HEK293 (cell line): ENCODE measurements at regions not wholly inside any gene's neighbourhood (a gene's known extent, or its start where the extent isn't known, plus 50 kb on each side); places are given as distances from the start of the nearest gene placed in this dataset.
"Not testable (repeated sequence)": the region's sequence is repeated elsewhere in the genome, so short reads cannot be mapped to it uniquely, and the experiment has no call there.

Source experiments
- CTCF ChIA-PET: fragments of 350-600 bp; formaldehyde crosslinking; extraction: SDS; loops from one replicate; lab custom pipeline; 2021; ENCODE audit warnings: antibody characterized with exemption; lab: Yijun Ruan, JAX
- POLR2A ChIA-PET: fragments of 300-600 bp; formaldehyde crosslinking; extraction: SDS; loops from one replicate; lab custom pipeline; 2020; ENCODE audit warnings: antibody characterized with exemption, inconsistent platforms; lab: Yijun Ruan, JAX
- H3K27ac ChIP-seq: fragments of 200-500 bp; sonication (Bioruptor generic); 2 replicates; pipeline ENCODE4 v1.5.1; 2014; ENCODE audit warnings: low read depth, low read length, control low read depth, inconsistent platforms; ENCODE audit errors: extremely low read depth
- H3K36me3 ChIP-seq, 2 experiments: fragments of 200-500 bp in 1 of 2; sonication (Bioruptor generic) in 1 of 2; 1 replicate in 1 of 2; 2 replicates in 1 of 2; pipeline ENCODE4 v1.5.1; 2014 to 2017; ENCODE audit warnings: inconsistent platforms in 2 of 2, low read length in 2 of 2; ENCODE audit not compliant: control insufficient read depth in 2 of 2, insufficient read depth in 1 of 2
- H3K4me1 ChIP-seq: fragments of 200-500 bp; sonication (Bioruptor generic); 2 replicates; pipeline ENCODE4 v1.5.1; 2014; ENCODE audit warnings: mild to moderate bottlenecking, low read length, inconsistent platforms; ENCODE audit not compliant: control insufficient read depth, insufficient read depth
- H3K4me3 ChIP-seq: 2 replicates; pipeline ENCODE4 v1.5.1; 2011; ENCODE audit warnings: low read depth, mild to moderate bottlenecking, control low read depth, low read length, moderate library complexity
- H3K9me3 ChIP-seq: fragments of 200-500 bp; sonication (Bioruptor generic); 2 replicates; pipeline ENCODE4 v1.5.1; 2014; ENCODE audit warnings: low read depth, low read length, inconsistent platforms; ENCODE audit not compliant: control insufficient read depth, insufficient read depth
- KLF1 ChIP-seq: fragments of 450-650 bp; formaldehyde crosslinking; IDR thresholded peaks from 2 replicates; pipeline ENCODE4 v1.5.1; 2016; ENCODE audit warnings: missing biosample characterization, missing genetic modification characterization
- KLF7 ChIP-seq: fragments of 450-650 bp; formaldehyde crosslinking; IDR thresholded peaks from 2 replicates; pipeline ENCODE4 v1.5.1; 2016; ENCODE audit warnings: missing biosample characterization, missing genetic modification characterization, borderline replicate concordance
- OSR2 ChIP-seq: fragments of 450-650 bp; formaldehyde crosslinking; IDR thresholded peaks from 2 replicates; pipeline ENCODE4 v1.5.1; 2016; ENCODE audit warnings: missing biosample characterization, missing genetic modification characterization
- OVOL3 ChIP-seq: fragments of 450-650 bp; formaldehyde crosslinking; IDR thresholded peaks from 2 replicates; pipeline ENCODE4 v1.5.1; 2016; ENCODE audit warnings: missing biosample characterization, missing genetic modification characterization
- REPIN1 ChIP-seq: fragments of 450-650 bp; formaldehyde crosslinking; IDR thresholded peaks from 2 replicates; pipeline ENCODE4 v1.5.1; 2017; ENCODE audit warnings: missing biosample characterization, missing genetic modification characterization, low read depth
- YY2 ChIP-seq: fragments of 450-650 bp; formaldehyde crosslinking; IDR thresholded peaks from 2 replicates; pipeline ENCODE4 v1.5.1; 2016; ENCODE audit warnings: missing biosample characterization, missing genetic modification characterization
- ZBTB8A ChIP-seq: fragments of 450-650 bp; formaldehyde crosslinking; IDR thresholded peaks from 2 replicates; pipeline ENCODE4 v1.5.1; 2016; ENCODE audit warnings: missing biosample characterization, missing genetic modification characterization
- ZFHX2 ChIP-seq: fragments of 450-650 bp; formaldehyde crosslinking; conservative IDR thresholded peaks from 2 replicates; pipeline ENCODE4 v1.5.1; 2016; ENCODE audit warnings: missing biosample characterization, missing genetic modification characterization
- ZNF10 ChIP-seq: fragments of 450-650 bp; formaldehyde crosslinking; IDR thresholded peaks from 2 replicates; pipeline ENCODE4 v1.5.1; 2017; ENCODE audit warnings: missing biosample characterization, missing genetic modification characterization
- ZNF140 ChIP-seq: fragments of 450-650 bp; formaldehyde crosslinking; IDR thresholded peaks from 2 replicates; pipeline ENCODE4 v1.5.1; 2016; ENCODE audit warnings: missing biosample characterization, missing genetic modification characterization
- ZNF148 ChIP-seq: fragments of 450-650 bp; formaldehyde crosslinking; IDR thresholded peaks from 2 replicates; pipeline ENCODE4 v1.5.0; 2017; ENCODE audit warnings: missing biosample characterization, missing genetic modification characterization, borderline replicate concordance
- ZNF155 ChIP-seq: fragments of 450-650 bp; formaldehyde crosslinking; IDR thresholded peaks from 2 replicates; pipeline ENCODE4 v1.5.1; 2016; ENCODE audit warnings: missing biosample characterization, missing genetic modification characterization
- ZNF2 ChIP-seq: fragments of 450-650 bp; formaldehyde crosslinking; IDR thresholded peaks from 2 replicates; pipeline ENCODE4 v1.5.1; 2016; ENCODE audit warnings: missing biosample characterization, missing genetic modification characterization
- ZNF302 ChIP-seq: fragments of 450-650 bp; formaldehyde crosslinking; IDR thresholded peaks from 2 replicates; pipeline ENCODE4 v1.5.1; 2016; ENCODE audit warnings: missing biosample characterization, missing genetic modification characterization, low read depth
- ZNF324 ChIP-seq: fragments of 450-650 bp; formaldehyde crosslinking; IDR thresholded peaks from 2 replicates; pipeline ENCODE4 v1.5.1; 2016; ENCODE audit warnings: missing biosample characterization, missing genetic modification characterization
- ZNF335 ChIP-seq: fragments of 450-650 bp; formaldehyde crosslinking; conservative IDR thresholded peaks from 2 replicates; pipeline ENCODE4 v1.5.1; 2016; ENCODE audit warnings: missing biosample characterization, missing genetic modification characterization
- ZNF621 ChIP-seq: fragments of 450-650 bp; formaldehyde crosslinking; IDR thresholded peaks from 2 replicates; pipeline ENCODE4 v1.5.1; 2017; ENCODE audit warnings: missing biosample characterization, missing genetic modification characterization
- ZNF658 ChIP-seq: fragments of 450-650 bp; formaldehyde crosslinking; IDR thresholded peaks from 2 replicates; pipeline ENCODE4; 2016; ENCODE audit warnings: missing biosample characterization, missing genetic modification characterization
- ZNF777 ChIP-seq: fragments of 450-650 bp; formaldehyde crosslinking; IDR thresholded peaks from 2 replicates; pipeline ENCODE4 v1.5.1; 2017; ENCODE audit warnings: missing biosample characterization, missing genetic modification characterization, borderline replicate concordance
- TF ChIP-seq, protein P1 (sequence below): fragments of 450-650 bp; formaldehyde crosslinking; optimal IDR thresholded peaks from 2 replicates; pipeline ENCODE3; 2016; ENCODE audit warnings: missing biosample characterization, mild to moderate bottlenecking, missing genetic modification characterization
- TF ChIP-seq, protein P2 (sequence below): fragments of 450-650 bp; formaldehyde crosslinking; IDR thresholded peaks from 2 replicates; pipeline ENCODE4 v1.5.1; 2016; ENCODE audit warnings: missing biosample characterization, missing genetic modification characterization

DNA sequence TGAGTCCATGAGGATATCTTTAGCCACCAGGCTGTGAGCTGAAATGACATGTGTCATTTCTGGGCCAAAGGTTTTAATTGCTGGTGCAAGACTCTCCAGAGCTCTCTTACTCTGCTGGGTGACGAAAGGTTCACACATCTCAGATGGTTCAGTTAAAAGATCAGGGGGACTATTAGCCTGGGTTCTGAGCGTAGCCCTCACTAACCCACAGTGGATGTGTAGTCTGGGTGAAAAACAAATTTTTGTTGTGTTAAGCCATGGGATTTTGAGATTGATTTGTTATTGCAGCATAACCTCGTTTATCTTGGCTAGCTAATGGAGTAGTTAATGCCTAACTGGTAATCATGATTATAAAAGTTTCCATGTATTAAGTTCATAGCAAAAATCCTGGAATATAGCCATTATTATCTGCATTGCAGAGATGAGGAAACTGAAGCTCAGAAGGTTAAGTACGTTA, 251.5 kb downstream of the RMST start (continued):
- no peak for TF ChIP-seq OVOL3 (tag by site-specific recombination)
- TF ChIP-seq ZNF2 (tag by site-specific recombination): no peak
- TF ChIP-seq ZFHX2 (tag by site-specific recombination): no peak
- TF ChIP-seq ZNF140 (tag by site-specific recombination): no peak
- TF ChIP-seq ZNF335 (tag by site-specific recombination): no peak
- TF ChIP-seq ZNF155: no peak
- no peak for TF ChIP-seq REPIN1 (tag by site-specific recombination)

DNA sequence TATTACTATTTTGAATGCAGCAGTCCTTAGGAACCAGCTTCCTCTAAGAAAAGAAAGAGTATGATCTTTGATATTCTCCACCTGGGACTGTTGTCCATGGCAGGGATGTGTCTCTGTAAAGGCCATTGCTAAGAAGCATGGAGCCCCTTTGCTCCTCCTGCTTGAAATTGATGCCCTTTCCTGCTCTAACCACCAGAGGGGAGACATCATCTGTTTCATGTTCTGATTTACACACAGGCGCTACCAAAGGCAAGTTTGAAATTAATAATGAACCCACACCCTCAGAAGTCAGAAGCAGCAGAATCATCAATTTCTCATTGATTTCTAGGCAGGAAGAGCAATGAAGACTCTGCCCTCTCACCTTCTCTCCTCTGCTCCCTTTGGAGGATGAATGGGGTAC, 253.8 kb downstream of the RMST start:
- Histone ChIP-seq H3K27ac (no peak overlapping the region), H3K4me1 (no peaks in the 10 kb centered on the region), H3K4me3 (no peak overlapping the region), H3K9me3 (no peaks in the 10 kb centered on the region), H3K36me3 (no peaks in the 10 kb centered on the region)
- CTCF ChIA-PET: interaction anchor here (0.8 kb wide), 1 partner anchor 455 kb away, joined by 3 read pairs; no protein-coding TSS in a partner anchor
- POLR2A ChIA-PET: no interaction called here
- no peak for TF ChIP-seq ZFHX2 (tag by site-specific recombination)
- TF ChIP-seq, protein P1, sequence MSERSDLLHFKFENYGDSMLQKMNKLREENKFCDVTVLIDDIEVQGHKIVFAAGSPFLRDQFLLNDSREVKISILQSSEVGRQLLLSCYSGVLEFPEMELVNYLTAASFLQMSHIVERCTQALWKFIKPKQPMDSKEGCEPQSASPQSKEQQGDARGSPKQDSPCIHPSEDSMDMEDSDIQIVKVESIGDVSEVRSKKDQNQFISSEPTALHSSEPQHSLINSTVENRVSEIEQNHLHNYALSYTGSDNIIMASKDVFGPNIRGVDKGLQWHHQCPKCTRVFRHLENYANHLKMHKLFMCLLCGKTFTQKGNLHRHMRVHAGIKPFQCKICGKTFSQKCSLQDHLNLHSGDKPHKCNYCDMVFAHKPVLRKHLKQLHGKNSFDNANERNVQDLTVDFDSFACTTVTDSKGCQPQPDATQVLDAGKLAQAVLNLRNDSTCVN: no peak
- no peak for TF ChIP-seq ZNF302 (tag by site-specific recombination)
- TF ChIP-seq ZNF324 (tag by site-specific recombination): no peak
- no peak for TF ChIP-seq ZNF155
- TF ChIP-seq ZNF148 (tag by site-specific recombination): no peak
- TF ChIP-seq ZNF777 (tag by site-specific recombination): no peak
- no peak for TF ChIP-seq KLF1 (tag by site-specific recombination)
- TF ChIP-seq OSR2 (tag by site-specific recombination): no peak
- TF ChIP-seq KLF7 (tag by site-specific recombination): no peak
- no peak for TF ChIP-seq ZBTB8A
- TF ChIP-seq ZNF658 (tag by site-specific recombination): no peak
- no peak for TF ChIP-seq REPIN1 (tag by site-specific recombination)
- no peak for TF ChIP-seq ZNF10 (tag by site-specific recombination)
- no peak for TF ChIP-seq ZNF621 (tag by site-specific recombination)
- TF ChIP-seq, protein P2, sequence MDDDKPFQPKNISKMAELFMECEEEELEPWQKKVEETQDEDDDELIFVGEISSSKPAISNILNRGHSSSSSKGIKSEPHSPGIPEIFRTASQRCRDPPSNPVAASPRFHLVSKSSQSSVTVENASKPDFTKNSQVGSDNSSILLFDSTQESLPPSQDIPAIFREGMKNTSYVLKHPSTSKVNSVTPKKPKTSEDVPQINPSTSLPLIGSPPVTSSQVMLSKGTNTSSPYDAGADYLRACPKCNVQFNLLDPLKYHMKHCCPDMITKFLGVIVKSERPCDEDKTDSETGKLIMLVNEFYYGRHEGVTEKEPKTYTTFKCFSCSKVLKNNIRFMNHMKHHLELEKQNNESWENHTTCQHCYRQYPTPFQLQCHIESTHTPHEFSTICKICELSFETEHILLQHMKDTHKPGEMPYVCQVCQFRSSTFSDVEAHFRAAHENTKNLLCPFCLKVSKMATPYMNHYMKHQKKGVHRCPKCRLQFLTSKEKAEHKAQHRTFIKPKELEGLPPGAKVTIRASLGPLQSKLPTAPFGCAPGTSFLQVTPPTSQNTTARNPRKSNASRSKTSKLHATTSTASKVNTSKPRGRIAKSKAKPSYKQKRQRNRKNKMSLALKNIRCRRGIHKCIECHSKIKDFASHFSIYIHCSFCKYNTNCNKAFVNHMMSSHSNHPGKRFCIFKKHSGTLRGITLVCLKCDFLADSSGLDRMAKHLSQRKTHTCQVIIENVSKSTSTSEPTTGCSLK (tag by site-specific recombination): no peak
- no peak for TF ChIP-seq YY2 (tag by site-specific recombination)

- H3K27ac ChIP-seq, H3K36me3 ChIP-seq, POLR2A ChIA-PET, H3K4me3 ChIP-seq, H3K4me1 ChIP-seq, CTCF ChIA-PET, H3K9me3 ChIP-seq: not testable (repeated sequence)
Measured at GRCh38 chr12:97723801-97724200, 261.2 kb downstream of the RMST start.
